SKM-1 treated with dmso at 0.1 percent for 144 hours (cell line): ENCODE measurements at regions not wholly inside any gene's neighbourhood (a gene's known extent, or its start where the extent isn't known, plus 50 kb on each side); places are given as distances from the start of the nearest gene placed in this dataset.
"Not testable (repeated sequence)": the region's sequence is repeated elsewhere in the genome, so short reads cannot be mapped to it uniquely, and the experiment has no call there.

Experiments used
- DNase-seq: peaks from one replicate; lab custom pipeline; 2025; ENCODE audit not compliant: unreplicated experiment; lab: John Stamatoyannopoulos, UW

DNA sequence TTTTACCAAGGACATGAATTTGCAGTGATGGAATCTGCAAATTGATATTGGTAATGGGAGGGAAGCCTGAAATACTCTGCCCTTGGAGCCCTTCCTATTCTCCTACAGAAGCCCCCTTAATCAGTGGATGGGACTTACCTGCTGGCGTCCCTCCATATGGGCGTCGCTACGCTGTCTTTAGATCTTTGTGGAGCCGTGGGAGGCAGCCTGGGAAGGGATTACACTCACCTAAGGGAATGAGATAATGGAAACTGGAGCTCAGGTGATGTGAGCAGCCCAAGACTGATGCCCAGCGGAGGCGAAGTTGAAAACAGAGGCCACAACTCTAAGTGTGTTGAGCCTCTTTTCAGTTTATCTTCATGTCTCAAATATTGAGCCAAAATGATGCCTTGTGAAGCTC, 306.6 kb downstream of the MYCN start:
- no peak for DNase-seq

DNA sequence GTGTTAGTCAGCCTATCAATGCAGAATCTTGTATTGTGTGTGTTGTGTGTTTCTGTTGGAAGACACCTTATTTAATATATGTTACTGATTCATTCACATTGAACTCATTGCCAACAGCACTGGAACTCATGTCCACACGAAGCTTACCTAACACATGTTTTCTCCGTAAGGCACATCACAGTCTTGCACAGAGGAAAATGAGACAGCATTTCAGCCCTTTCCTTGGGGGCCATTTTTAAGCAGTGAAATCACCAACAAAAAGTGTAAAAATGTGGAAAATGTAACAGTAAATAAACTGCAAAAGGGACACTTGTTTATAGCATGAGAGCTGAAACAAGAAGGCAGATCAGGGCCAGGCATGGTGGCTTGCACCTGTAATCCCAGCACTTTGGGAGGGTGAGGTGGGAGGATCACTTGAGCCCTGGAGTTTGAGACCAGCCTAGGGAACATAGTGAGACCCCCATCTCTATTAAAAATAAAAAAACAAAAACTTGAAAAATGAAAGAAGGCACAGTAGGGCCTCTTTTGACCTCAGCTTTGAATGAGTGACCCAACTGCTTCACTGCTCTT, 306.0 kb downstream of the MYCN start:
- no peak for DNase-seq

DNA sequence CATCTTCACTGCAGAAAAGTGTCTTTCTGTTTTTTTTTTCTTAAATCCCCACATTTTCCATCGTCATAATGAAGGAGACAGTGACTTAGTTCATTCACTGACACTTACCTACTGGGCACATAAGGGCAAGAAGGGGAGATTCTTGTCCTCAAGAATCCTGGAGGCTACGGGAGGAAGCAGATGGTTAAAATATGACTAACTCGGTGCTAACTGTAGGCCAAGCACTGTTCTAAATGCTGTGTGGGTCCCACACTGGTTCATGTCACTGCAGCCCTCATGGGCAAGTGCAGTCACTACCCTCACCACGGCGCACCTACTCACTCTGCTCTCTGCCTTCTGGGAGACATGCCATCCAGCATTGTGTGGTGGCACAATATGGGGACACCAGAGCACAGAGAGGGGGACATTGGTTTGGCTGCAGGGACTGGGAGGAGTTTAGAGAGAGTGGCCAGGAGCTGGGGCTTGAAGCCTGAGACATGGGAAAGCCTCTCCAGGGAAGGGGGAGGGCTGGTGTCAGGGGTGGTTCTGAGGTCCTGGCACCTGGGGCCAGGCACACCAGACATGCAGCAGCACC, 305.2 kb downstream of the MYCN start:
- no peak for DNase-seq

DNA sequence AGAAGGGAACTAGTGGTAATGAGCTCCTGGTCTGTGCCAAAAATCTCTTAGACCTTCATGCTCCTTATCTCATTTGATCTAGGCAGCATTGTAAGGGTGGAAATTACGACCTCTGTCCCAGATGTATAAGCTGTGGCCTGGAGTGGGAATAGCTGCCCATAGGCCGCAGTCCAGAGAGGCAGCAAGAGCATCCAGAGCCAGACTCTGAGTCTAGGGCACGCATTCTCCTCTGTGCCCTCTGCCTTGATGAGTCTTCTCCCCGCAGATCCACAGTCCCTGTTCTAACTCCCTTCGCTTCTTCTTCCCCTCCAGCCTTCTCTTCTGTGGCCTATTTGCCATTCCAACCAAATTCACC, 304.6 kb downstream of the MYCN start:
- no peak for DNase-seq

DNA sequence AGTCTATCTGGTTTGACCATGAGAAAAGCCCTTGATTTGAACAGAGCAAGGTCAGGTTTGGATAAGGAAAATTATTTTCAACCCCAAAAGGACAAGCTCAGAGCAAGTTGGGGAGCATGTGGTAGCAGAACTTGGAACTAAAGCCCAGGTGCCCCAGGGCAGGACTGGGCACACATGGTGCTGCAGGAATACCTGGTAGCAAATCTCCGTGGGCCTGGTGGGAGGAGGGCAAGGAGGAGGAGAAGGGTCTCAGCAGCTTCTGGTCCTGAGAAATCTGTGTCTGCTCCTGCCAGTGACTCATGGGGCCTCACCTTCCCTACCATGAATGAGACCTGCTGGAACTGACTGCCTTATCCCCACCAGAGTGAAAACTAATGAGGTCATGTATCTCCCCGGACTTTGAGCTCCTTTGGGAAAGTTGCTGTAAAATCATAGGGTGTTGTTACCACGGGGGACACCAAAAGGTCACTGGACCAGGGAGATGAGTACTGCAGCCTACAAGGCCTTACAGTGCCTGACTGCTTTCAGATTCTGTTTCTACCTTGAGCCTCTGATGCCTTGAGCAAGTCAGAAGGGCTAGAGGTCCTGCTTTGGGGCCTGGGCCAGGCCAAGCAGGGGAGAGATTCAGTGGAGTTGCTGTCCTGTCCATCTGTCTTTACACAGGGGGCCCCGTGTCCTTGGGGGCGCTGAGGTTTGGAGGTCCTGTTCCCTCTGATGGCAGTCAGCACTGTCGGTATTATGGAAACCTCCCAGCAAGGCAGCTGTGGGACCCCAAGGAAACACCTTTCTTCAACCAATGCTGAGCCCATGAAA, 304.0 kb downstream of the MYCN start:
- no peak for DNase-seq

DNA sequence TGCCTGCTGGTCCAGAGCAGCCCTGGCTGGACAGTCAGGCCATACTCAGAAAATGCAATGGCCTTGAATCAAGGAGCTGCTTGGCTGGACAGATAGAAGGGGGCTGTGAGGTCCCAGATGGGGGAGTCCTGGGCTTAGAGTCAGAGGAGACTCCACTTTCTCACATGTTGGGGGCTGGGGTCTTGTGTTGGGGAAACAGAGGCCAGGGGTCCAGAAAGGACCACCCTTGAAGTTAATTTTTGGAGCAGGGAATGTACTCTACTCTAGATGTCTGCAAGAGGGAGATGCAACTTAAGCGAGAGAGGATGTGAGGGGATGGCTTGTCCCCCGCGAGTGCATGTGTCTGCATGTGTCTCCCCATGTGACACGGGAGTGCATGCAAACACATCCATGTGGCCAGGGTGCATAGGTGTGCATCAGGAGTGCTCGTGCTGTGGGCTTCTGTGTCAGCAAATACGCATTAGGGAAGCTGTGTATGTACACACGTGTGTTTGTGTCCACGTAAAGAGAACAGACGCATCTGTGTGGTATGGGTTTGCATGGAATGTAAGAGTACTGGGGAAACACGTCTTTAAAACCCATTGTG, 303.2 kb downstream of the MYCN start:
- DNase-seq = no peak

DNA sequence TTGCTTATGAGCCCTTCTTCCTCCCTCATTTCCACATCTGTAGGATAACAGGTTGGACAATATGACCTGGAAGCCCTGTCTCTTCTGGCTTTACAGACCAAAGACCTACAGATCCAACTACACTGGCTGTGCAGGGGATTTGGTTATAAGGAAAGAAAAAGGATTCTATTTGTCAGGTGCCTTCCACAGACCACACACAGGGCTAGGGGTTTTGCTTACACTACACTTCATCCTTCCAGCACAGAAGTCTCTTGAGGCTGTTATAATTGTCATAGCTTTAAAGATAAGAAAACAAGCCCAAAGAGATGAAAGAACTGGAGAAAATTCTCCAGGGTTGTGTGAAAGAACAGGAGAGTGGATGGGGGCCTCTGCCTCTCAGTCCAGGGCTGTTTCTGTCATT, 302.6 kb downstream of the MYCN start:
- DNase-seq = no peak

DNA sequence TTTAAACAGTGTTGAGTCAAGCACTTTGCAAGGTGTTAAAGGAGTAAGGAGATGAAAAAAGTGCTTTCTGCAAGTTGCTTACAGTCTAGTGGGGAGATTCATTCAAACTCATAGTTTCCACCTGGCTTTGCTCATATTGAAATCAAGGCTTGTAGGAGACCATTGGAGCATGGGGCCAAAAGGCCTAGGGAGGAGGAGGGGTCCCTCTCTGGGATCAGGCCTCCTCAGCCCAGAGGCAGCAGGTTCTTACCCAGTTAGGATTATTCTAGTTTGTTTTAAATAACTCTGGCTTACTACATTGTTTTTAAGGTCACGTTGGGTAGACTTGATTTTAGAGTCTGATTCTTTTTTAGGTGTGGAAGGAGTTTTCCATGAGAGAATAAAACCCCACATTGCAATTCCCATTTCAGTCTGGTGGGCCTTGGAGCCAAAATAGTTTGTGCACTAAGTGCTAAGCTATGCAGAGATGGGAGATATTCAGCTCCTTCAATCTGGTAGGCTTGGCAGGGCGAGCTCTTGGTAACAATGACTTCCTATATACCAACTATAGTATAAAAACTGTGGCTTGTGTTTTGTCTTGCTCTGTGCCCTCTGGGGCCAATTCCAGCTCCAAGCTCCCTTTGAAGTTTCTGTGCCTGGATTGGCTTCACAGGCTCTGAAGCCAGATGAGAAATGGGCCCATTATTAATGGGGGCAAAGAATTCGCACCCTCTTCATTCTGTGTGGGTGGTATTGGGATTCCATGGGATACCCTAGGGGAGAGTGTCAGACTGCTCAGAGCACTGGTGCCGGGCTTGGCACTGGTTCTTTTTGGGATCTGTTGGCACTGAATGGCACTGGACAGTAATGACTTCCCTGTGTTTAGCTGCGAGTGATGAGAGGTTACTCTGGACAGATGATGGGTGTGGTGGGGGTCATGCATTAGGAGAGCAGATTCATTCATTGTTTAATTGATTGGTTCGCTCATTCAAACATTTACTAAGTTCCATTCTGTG, 301.1 kb downstream of the MYCN start:
- no peak for DNase-seq

DNA sequence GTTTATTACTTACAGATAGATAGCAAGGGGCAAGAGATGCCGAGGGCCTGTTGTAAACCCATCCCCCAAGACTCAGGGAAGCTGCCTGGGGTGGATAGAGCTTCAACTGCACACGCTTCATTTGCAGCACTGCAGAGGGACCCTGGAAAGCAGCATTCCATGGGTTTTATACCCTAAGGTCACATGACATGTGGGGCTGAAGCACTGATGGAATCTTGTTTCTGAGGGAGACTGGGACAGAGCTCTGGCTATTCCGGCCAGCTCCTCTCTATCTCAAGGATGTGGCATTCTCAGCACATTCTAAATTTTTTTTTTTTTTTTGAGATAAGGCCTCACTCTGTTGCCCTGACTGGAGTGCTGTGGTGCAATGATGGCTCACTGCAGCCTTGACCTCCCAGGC, 300.1 kb downstream of the MYCN start:
- no peak for DNase-seq

DNA sequence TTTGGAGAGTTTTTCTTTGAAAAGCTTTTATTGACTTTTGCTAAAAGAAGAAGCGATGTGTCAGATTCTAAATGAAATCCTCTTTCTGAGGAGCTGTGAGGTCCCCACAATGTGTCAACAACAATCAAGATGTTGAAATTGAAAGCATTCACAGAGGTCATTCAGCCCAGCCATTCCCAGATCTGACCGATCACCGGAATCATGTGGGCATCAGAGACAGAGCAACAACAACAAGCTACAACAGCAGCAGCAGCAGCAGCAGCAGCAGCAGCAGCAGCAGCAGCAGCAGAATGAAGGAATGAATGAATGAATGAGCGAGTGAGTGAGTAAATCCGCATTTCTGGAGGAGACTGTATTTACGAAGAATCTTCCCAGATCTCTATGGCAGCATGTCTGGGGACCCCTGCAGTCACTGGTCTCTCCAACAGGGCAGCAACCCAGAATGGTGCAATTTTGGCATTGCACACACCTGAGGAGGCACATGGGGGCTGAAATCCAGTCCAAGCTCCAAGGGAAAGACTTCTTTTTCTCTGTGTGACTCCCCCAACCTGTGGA, 299.0 kb downstream of the MYCN start:
- no peak for DNase-seq

DNA sequence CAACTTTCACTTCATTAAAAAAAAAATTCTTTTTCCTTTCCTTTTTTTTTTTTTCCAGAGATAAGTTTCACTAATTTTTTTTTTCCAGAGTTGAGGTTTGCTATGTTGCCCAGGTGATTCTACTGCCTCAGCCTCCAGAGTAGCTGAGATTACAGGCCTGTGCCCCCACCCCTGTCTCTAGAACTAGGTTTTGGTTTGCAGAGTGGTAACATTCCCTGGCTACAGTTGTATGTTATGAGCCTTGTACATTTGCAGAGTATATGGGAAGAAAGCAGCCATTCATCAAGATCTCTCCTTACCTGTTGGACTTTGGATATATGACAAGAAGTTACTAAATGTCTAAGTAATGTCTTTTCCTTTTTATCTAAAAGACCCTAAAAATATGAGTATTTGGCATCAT, 298.4 kb downstream of the MYCN start:
- no peak for DNase-seq

DNA sequence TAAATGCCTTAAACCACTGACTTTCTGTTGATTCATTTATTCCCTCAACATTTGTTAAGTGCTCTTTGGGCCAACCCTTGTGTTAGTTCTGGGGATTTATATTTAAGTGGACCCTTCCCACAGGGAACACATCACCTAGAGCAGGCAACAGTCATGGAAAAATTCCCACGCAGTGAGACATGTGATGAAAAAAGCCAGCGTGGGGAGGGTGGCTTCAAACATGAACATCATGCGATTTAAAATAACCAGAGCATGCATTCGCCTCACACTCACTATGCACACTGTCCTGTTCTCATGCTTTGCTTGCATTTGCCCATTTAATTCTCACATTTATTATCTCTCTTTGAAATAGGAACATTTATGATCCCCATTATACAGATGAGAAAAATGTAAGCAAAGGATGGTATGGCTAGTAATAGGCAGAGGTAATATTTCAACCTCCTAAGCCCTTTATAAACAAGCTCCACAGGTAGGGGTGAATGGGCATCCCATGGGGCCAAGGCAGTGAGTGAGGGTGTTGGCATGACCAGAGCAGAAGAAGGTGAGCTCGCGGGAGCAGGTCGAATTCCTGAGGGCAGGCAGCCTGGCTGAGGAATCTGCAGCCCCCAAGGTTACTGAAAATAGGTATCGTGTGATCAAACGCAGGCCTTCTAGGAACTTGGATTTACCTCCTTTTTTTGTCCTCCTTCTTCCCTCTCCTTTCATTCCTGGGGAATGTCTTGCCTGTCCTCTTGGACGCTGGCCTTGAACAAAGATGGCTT, 297.8 kb downstream of the MYCN start:
- DNase-seq = no peak

DNA sequence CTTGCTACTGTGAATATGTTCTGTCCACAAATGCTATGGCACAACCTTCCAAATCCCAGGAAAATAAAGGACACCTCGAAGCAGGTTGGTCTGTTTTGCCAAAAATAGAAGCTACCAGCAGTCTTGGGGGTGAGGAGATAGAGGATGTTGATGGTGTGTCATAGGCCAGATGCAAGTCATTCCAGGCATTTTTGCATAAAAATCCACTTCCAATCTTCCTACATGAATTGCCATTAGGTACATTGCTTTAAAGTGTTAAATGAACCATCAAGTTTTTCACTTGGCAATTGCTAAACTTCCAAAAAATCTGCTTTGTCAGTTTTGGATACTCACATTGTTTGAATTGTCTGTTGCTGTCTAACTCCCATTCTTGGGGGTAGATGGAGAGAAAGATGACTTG, 295.4 kb downstream of the MYCN start:
- no peak for DNase-seq

DNA sequence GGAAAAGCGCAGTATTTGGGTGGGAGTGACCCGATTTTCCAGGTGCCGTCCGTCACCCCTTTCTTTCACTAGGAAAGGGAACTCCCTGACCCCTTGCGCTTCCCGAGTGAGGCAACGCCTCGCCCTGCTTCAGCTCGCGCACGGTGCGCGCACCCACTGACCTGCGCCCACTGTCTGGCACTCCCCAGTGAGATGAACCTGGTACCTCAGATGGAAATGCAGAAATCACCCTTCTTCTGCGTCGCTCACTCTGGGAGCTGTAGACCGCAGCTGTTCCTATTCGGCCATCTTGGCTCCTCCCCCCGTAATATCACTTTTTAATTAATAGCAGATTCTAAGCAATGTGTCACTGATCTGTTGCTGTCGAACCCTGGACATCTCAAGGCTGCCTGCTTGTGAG, 294.9 kb downstream of the MYCN start:
- not testable (repeated sequence) for DNase-seq

DNA sequence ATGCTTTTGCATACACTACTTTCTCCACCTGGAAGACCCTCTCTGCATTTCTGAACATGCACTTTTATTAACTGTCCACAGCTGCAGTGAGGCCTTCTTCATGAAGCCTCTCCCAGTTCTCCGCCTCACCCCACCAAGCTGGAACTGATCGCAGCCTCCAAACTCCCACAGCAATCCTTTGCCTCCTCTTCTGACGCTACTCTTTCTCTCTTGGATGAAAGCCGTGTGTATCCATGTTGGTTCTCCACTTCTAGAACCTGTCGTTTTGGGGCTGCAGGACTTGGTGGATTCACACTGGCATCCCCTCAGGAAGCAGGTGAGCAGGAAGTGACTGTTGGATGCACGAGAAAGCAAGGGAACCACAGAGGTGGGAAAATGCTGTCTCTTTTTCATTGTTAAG, 288.6 kb downstream of the MYCN start:
- DNase-seq = no peak

DNA sequence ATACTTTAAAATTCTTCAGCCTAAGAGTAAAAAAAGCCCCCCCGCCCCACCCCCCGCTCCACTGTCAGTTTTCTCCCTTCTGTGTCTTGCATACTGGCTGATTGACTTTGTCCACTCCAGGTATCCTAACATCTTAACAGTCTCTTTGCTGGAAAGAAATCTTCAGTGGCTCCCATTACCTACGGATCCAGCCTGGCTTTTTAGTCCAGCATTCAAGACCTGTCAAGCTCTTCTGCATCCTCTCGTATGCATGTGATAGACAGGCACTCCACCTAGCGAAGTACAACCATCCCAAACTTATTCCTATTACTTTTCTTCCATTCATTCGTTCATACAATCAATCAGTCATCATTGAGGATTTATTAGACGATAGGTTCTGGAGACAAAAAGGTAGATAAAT, 288.1 kb downstream of the MYCN start:
- no peak for DNase-seq

DNA sequence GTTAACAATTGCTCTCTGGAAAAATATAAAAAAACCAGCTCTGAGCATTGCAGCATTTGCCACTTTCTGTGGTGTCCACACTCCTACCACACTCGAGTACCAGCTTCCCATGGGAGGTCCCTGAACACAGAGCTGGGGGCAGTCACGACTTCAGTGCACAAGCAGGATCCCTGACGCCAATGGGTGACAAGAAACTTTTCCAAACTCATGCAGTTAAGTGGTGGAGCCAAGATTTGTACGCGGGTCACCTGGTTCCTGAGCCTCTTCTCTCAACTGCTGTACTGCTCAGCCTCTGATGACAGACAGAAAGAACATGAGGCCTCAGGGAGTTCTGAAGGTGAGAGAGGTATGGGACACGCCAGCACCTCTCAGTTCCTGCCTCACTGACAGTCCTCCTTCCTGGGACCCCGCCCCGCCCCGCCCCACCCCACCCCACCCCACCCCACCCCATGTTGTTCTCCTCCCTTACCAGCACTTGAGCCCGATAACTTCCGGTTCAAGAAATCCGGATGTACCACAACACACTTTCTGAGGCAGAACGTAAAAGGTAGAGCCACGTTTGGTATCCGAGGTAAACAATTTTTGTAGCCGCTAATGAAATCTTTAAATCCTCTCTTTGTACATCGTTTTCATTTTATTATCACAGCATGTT, 287.6 kb downstream of the MYCN start:
- no peak for DNase-seq

DNA sequence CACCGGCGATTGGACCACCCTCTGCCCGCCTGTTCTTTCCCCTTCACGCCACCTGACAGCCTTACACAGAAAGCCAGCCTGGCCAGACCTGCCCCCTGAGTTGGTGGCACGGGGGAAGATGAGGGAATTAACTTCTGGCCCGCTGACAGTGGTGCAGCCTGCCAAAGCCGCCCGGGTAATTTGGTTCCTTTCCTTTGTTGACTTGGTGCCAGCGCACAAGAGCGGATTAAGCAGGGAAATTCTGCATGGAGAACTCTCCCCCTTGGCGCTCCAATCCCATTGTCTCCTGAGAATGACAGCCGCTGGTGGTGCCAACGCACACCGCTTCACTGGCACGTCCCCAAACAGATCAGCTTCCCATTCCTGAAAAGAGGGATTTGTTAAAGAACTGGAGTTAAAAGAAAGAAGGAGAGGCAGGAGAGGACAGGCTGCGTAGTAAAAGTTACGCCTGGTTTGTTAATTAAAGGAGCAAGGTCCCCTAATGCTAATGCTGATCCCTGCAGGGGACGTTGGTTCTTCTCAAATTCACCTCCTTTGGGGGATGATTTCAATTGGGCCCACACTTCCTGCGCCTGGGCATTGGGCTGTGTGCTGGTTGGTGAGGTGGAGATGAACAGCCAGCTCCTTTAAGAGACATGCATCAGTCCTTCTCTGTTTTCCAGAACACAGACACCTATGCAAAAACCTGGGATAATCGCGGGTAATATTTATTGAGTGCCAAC, 286.8 kb downstream of the MYCN start:
- no peak for DNase-seq

DNA sequence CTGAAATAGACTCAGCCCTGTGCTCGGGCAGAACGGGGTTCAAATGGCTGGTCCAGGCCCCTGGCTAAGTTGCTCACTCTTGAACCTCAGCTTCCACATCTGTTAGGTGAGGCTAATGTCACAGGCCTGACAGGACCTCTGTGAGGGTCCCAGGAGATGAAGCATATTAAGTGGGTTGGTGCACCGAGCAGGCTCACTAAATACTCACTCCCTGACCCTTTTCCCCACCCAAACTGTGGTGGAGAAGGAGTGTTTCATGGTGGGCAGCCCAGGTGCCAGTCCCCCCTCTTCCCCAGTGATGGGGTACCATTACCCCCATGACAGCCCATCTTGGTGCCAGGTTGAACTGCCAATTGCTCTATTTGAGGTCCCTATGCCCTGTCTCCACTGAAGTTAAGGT, 286.0 kb downstream of the MYCN start:
- no peak for DNase-seq
